Testis (tissue), 2 donors: ENCODE measurements at regions not wholly inside any gene's neighbourhood (a gene's known extent, or its start where the extent isn't known, plus 50 kb on each side); places are given as distances from the start of the nearest gene placed in this dataset.

Source experiments
- CTCF ChIP-seq, 3 experiments: fragments of 450-650 bp in 2 of 3; fragments of 200-600 bp in 1 of 3; sonication (generic) in 1 of 3; IDR thresholded peaks; one replicate each; pipeline ENCODE4 v1.5.1; 2016 to 2019; ENCODE audit warnings: antibody characterized with exemption in 3 of 3, mild to moderate bottlenecking in 2 of 3, moderate library complexity in 1 of 3
- POLR2A ChIP-seq: fragments of 450-650 bp; IDR thresholded peaks from one replicate; pipeline ENCODE4 v1.6.1; 2017; ENCODE audit warnings: antibody characterized with exemption, mild to moderate bottlenecking, moderate library complexity

GRCh38 chr1:95733031-95733430 lies 499.0 kb downstream of the RWDD3 start:
- TF ChIP-seq CTCF (IDR thresholded peaks at IDR 0.05) = no peak
- TF ChIP-seq POLR2A = no peak
